HepG2 (cell line): ENCODE measurements at regions not wholly inside any gene's neighbourhood (a gene's known extent, or its start where the extent isn't known, plus 50 kb on each side); places are given as distances from the start of the nearest gene placed in this dataset.

ENCODE experiments used
- ARID3A ChIP-seq: IDR thresholded peaks from 2 replicates; pipeline ENCODE4 v1.6.1; 2012; ENCODE audit warnings: low read depth, low read length, improper control_type of control experiment
- ATF7 ChIP-seq, 2 experiments: fragments of 450-650 bp in 1 of 2; sonication (generic) in 1 of 2; formaldehyde crosslinking in 1 of 2; IDR thresholded peaks; 2 replicates each; pipeline versions ENCODE4 v1.4.0 to v1.6.1; 2016 to 2020; ENCODE audit warnings: antibody characterized with exemption in 1 of 2, mild to moderate bottlenecking in 1 of 2, missing genetic modification reagents in 1 of 2
- E2F2 ChIP-seq: sonication (generic); formaldehyde crosslinking; IDR thresholded peaks from 2 replicates; pipeline ENCODE4 v1.4.0; 2020; ENCODE audit warnings: missing genetic modification reagents, borderline replicate concordance
- ETV5 ChIP-seq: IDR thresholded peaks from 2 replicates; pipeline ENCODE4 v1.6.1; 2018; ENCODE audit warnings: missing biosample characterization, missing genetic modification reagents, inconsistent platforms, borderline replicate concordance
- HMG20B ChIP-seq: conservative IDR thresholded peaks from 2 replicates; pipeline ENCODE4 v1.6.1; 2016; ENCODE audit warnings: missing genetic modification reagents, missing compliant biosample characterization
- JARID2 ChIP-seq: sonication (generic); formaldehyde crosslinking; IDR thresholded peaks from 2 replicates; pipeline ENCODE4 v1.8.1; 2023; ENCODE audit warnings: missing genetic modification reagents, inconsistent platforms; ENCODE audit not compliant: insufficient replicate concordance
- PAF1 ChIP-seq: IDR thresholded peaks from 2 replicates; pipeline ENCODE4 v1.6.1; 2016; ENCODE audit warnings: missing genetic modification reagents, missing compliant biosample characterization
- ZNF264 ChIP-seq: sonication (generic); formaldehyde crosslinking; IDR thresholded peaks from 2 replicates; pipeline ENCODE4 v1.4.0; 2020; ENCODE audit warnings: missing genetic modification reagents
- ZNF484 ChIP-seq: sonication (generic); formaldehyde crosslinking; IDR thresholded peaks from 2 replicates; pipeline ENCODE4 v1.5.1; 2020; ENCODE audit warnings: mild to moderate bottlenecking, low read depth, missing genetic modification reagents, borderline replicate concordance
- ZNF546 ChIP-seq: sonication (generic); formaldehyde crosslinking; conservative IDR thresholded peaks from 2 replicates; pipeline ENCODE4 v1.8.1; 2023; ENCODE audit warnings: mild to moderate bottlenecking, missing genetic modification reagents
- TF ChIP-seq, protein P1 (sequence below): sonication (generic); formaldehyde crosslinking; IDR thresholded peaks from 2 replicates; pipeline ENCODE4 v1.4.0; 2020; ENCODE audit warnings: mild to moderate bottlenecking, missing genetic modification reagents, borderline replicate concordance

DNA sequence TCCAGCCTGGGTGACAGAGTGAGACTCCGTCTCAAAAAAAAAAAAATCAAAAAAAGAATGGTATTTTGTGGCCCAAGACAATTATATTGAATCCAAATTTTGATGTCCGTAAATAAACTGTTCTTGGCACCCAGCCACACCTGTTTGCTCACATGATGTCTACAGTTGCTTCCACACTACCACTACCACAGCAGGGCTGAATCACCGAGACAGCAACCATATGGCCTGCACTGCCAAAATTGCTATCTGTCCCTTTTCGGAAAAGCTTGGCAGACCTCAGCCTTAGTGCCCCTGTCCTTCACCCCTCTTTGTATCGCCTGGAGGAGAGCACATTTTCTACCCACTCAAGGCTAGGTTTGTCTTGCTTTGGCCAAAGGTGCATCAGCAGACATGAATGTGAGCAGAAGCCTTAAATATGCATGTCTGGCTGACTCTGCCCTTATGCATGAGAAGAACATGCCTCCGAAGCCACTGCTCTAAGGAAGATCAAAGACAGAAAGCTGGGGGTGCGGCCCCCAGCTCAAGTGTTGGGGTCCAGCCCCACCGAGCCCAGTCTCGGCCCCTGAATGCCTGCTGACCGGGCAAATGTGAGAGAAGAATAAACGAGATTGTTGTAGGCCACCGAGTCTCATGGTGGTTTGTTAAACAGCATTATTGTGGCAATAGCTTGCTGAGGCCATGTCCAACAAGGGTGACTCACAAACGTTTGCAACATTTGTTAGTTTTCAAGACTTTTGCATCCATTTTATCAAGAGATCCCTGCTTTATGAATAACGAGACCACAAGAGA, 108.1 kb downstream of the TPRA1 start (continued):
- no peak for TF ChIP-seq ARID3A
- TF ChIP-seq ETV5 (CRISPR knock-in tag), result no peak
- no peak for TF ChIP-seq ZNF264 (CRISPR knock-in tag)
- TF ChIP-seq PAF1 (CRISPR knock-in tag), result no peak
- TF ChIP-seq ZNF484 (CRISPR knock-in tag), result no peak
- TF ChIP-seq, protein P1, sequence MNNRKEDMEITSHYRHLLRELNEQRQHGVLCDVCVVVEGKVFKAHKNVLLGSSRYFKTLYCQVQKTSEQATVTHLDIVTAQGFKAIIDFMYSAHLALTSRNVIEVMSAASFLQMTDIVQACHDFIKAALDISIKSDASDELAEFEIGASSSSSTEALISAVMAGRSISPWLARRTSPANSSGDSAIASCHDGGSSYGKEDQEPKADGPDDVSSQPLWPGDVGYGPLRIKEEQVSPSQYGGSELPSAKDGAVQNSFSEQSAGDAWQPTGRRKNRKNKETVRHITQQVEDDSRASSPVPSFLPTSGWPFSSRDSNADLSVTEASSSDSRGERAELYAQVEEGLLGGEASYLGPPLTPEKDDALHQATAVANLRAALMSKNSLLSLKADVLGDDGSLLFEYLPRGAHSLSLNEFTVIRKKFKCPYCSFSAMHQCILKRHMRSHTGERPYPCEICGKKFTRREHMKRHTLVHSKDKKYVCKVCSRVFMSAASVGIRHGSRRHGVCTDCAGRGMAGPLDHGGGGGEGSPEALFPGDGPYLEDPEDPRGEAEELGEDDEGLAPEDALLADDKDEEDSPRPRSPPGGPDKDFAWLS (CRISPR knock-in tag), result no peak
- no peak for TF ChIP-seq HMG20B
- TF ChIP-seq ATF7 (IDR thresholded peaks at IDR 0.05), result no peak
- no peak for TF ChIP-seq ATF7 (CRISPR knock-in tag; IDR thresholded peaks at IDR 0.05)
- TF ChIP-seq E2F2 (CRISPR knock-in tag), result no peak
- no peak for TF ChIP-seq ZNF546
- TF ChIP-seq JARID2, result no peak
- TF ChIP-seq, all 625 proteins: peak for 0
